A172 (cell line): ENCODE measurements at regions not wholly inside any gene's neighbourhood (a gene's known extent, or its start where the extent isn't known, plus 50 kb on each side); places are given as distances from the start of the nearest gene placed in this dataset.
"Not testable (repeated sequence)": the region's sequence is repeated elsewhere in the genome, so short reads cannot be mapped to it uniquely, and the experiment has no call there.

Experiments used
- DNase-seq: peaks from one replicate; pipeline ENCODE4 v3.0.0-alpha.2; 2015; ENCODE audit warnings: low spot score

DNA sequence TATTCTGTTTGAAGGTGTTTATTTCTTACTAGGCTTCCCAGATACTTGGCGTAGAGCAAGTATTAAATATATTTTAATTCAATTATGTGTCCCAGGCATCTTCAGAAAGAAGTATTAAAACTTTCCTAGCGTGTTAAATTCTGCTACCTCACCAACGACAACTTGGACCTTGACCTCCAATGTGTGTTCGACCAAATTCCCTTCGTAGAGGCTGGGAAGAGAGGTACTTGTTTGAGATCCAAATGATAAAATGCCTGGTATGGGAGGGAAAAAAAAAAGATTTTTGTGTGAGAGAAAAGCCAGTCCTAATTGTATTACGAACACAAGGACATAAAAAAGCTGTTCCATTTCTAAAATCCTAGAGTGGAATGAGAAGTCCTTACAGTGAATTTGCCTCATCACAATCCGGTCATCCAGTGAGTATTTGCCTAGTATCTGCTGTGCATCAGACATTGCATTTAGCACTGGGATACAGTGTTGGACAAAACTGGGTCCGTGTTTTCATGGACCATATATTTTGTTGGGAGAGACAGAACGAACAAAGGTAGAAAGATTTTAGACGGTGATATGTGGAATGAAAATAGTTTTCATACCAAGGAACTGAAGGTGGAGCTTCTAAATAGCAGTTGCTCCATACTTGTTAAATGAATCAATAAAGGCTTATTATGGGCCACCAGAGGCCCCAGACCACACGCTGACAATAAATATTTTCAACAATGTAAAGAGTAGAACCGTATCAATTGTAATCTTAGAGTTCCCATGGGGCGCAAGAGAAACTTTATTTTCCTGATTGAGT, 103.1 kb downstream of the KIF4B start:
- DNase-seq, result no peak

DNA sequence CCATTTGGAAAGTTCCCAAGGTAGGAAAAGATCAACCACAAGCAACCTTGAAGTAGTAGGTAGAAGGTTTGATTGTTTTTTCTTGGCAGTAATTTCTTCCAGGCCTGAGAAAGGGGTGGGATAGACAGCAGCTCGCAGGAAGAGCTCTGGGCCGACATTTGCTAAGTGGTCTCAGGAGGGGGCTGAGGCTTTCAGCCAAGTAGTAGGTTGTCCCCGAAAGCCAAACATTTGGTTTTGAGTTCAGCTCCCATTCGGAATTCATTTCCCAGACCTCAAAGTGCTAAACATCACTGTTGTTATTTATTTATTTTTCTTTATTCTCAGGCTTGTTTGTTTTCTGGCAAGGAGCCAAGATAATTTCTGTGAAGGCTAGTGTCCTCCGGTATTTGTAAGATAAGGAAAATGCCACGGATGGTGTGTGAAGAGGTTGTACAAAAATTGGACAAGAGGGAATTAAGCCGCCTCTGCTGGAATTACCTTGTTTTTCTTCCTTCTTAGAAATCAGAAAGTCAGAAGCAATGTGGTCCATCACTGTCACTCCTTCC, 112.1 kb downstream of the KIF4B start:
- DNase-seq, result no peak

DNA sequence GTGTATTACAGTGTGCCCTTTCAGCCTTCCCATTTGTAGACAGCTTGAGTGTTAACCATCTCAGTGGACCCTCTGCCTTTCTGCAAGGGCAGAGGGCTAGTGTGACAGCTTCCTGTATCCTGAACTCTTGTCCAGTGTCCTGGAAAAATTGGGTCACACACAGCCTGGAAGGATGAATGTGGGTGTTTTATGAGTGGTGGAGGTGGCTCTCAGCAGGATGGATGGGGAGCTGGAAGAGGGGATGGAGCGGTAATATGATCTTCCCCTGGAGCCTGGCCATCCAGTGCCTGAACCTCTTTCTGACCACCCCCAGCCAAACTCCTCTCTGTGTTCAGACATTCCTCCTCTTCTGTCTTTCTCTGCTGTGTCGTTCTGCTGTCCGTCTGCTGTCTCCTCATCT, 113.0 kb downstream of the KIF4B start:
- DNase-seq, result no peak

DNA sequence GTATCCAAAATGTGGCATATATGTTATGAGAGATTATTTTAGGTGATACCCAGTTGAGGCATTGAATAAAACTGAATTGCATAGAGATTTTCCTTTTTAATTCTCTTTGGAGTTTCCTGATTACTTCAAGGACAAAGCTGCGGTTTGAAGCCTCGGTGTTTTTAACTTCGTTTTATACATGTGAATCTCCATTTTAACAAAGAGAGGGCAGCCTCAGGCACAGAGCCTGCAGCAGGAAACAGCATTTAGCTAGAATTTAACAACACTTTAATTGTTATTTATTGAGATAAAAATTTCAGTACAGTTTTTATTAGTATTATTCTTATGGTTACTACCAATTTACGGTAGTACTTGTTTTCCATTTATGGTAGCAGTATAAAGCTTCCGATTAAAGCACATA, 114.0 kb downstream of the KIF4B start:
- no peak for DNase-seq

DNA sequence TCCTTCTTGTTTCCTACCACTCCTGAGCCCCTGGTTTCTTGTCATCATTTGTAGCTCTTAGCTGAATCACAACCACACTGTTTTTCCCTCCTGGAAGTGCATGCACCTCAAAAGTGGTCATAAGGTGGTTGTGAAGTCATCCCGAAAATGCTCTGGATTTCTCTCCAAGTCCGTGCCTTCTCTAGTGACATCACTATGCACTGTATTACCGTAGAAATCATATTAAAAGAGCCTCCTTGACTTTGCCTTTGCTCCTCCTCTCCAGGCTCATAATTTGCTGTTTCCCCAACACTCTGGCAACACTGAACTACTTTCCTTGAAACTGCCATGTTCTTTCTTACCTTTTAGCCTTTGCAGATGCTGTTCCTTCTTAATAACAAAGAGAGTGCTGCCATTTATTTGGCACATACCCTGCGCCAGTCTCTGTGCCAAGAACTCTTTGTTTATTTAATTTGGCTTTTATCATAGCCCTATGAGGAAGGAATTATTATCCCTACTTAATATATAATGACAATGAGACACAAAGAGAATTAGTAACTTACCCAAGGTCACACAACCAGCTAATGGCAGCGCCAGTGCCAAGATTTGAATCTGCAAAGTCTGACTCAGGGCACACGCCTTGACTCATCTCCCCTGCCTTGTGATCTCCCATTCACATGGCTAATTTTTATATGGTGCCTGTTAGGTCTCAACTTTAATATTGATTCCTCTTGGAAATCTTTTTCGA, 115.4 kb downstream of the KIF4B start:
- DNase-seq, result no peak

DNA sequence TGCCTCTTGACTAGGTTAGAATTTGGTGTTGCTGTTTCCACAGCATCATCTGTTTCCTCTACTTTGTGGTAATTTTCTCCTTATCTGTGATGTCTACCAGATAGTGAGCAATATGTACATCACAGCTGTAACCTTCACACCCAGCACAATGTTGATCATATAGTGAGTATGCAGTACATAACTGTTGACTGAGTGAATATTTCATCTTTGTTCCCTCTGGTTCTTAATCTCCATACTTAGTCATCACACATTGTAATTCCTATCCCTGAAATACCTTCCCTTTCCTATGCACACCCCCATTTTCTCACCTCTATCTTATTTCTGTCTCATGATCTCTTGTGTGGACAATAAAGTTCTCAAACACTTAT, 115.9 kb downstream of the KIF4B start:
- no peak for DNase-seq

DNA sequence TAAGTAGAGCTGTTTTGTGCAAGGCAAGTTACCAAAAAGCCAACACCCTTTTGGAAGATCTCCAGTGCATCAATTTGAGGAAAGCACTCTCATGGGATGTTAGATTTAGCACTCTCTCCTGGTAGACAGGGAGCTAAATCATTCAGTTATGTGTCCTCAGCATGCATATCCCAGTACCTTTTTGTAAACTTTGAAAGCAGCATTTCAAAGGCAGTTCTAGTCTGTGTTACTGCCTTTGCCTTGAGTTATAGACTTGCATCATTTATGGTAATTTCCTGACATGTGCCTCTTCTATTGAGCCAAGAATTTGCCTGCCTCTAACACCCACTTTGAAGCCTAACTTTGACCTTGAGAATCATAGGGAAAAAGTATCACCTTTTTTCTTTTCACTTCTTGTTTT, 120.6 kb downstream of the KIF4B start:
- no peak for DNase-seq

DNA sequence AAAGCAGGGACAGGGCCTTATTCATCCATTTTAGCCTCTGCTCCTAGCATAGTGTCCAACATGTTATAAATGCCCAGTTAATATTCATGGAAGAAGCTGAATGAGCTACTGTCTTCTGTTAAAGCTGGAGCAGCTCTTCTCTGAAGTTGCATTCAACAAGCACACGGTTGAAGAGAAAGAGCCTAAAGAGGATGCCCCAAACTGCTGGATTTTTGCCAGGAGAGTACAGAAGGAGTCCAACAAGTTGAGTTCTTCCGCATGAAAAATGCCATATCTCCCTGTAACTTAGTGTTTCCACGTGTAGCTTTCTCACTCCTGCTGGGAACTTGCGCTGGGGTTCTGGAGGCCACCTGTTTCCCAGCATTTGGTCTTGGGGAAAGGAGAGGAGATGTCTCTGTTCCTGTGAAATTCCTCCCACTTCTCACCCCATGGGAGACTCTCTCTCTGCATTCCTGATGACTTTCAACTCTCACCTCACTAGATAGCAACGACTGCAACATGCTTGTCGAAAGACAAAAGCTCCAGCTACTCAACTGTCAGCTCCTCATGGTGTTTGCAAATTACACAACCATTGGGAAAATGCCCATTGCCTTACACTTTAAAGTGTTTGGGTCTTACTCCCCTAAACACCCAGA, 122.8 kb downstream of the KIF4B start:
- no peak for DNase-seq

DNA sequence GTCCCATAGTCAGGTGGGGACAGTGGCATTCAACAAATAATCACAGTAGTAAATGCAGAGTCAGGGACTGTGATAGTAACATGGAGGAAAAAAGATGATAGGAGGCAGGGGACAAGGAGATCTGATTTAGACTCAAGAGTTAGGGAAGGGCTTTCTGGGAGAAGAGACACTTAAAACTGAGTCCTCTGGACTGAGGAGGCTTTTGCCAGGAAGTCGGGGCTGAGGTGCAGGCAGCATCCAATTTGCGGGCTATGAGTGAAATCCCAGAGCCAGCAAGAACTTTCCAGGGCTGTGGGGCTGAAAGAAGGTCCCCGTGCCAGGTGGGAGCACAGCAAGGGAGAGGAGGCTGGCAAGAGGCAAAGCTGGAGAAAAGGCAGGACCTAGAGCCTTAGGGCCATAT, 124.1 kb downstream of the KIF4B start:
- no peak for DNase-seq

DNA sequence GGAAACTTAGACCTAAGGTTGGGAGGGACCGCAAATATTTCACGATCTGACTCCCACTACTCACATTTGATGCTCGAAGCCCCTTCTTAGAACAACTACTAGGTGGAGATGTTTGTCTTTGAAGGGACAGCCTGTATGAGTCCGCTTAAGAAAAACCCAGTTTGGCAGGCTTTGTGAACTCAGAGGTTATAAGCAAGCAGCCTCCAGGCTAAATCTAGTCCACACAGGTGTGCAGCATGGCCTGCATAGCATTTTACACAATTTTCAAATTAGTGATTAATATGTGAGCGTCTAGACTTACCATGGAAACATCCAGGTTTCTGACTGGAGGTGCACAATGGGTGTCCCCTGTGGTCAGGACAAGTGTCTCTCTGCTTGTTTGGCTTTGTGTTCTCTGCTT, 127.1 kb downstream of the KIF4B start:
- DNase-seq, result no peak

DNA sequence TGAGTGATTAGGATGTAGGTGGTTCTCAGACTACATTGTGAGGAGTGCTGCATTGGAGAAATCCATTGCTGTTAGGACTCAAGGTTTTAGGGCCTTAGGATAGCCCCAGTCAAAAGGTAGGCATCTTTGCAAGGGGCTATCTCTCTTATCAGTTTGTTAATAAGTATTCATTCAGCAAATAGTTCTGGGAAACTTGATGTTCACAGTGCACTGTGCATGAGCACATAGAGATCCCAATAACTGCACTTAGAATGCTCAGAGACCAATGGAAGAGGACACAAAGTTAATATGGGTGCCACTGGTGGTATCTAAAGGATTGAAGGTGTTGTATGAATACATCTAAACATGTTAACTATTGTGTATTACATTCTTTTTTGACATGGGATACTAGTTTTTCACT, 131.4 kb downstream of the KIF4B start:
- no peak for DNase-seq

DNA sequence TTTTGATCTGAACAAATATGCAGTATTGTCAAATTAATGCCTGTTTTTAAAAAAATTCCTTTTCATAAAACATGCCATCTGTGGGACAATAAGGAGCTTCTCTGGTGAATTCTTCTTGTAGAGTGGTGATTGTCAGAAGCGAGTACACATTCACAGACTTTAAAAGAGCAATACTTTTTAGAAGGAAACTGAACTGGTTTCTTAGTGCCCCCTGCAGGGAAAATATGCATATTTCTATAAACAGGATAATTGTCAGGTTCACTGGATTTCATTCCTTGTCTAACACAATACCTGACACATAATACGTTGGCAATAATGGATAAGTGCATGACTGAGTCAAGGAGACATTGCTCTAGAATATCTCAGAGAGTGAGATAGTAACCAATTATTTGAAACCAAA, 133.7 kb downstream of the KIF4B start:
- DNase-seq, result no peak

DNA sequence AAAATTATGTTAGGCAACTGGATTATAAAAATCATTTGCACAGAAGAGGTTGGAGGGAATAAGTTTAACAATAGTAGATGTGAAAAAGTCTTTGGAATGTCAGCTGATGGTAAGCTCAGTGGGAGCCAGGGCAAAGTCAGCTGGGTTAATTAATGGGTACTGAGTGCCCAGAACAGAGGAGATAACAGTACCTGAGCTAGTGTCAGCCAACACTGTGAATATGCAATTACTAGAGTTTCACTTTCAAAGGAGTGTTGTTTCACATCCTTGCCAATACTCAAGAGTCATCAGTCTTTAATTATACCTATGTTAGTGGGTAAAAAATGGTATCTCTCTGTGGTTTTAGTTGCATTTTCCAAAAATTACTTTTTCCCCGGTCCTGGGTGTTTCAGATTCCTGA, 135.1 kb downstream of the KIF4B start:
- DNase-seq, result no peak

DNA sequence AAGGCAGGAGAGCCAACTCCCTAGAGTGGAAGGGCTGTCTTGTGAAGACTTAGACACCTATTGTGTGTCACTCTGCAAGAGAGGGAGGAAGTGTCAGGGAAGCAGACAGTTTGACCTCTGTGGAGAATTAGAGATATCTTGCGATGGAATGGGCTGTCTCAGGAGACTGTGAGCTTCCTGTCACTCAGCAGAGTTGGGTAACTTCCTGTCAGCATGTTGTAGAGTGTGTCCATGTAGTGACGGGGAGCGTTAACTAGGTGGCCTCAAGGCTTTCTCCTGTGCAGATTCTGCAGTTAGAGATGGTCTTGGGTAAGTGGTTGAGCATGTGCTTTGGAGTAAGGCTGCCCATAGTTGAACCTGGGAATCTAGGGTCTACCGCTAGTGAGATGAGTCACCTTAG, 136.5 kb downstream of the KIF4B start:
- no peak for DNase-seq

DNA sequence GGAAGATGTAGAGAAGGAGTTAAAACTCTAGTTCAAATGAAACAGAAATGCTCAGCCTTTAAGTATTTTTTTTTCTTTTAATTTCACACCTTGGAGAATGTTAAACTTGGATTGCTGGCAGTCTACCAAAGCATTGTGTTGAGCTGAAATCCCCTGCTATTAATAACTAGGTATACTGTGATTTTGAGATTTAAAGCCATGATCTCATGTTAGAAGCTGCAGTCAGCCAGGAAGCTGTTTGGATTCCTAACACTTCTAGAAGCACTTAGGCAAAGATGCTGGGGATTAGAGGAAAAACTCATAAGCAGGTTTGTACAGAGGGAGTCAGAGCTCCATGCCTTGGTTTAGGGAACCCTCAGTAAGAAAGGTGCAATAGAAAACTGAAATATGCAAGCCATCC, 141.4 kb downstream of the KIF4B start:
- DNase-seq, result no peak

DNA sequence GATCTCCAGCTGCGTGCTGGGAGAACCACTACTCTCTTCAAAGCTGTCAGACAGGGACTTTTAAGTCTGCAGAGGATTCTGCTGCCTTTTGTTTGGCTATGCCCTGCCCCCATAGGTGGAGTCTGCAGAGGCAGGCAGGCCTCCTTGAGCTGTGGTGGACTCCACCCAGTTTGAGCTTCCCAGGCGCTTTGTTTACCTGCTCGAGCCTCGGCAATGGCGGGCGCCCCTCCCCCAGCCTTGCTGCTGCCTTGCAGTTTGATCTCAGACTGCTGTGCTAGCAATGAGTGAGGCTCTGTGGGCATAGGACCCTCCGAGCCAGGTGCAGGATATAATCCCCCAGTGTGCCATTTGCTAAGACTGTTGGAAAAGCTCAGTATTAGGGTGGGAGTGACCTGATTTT, 149.5 kb downstream of the KIF4B start:
- not testable (repeated sequence) for DNase-seq

DNA sequence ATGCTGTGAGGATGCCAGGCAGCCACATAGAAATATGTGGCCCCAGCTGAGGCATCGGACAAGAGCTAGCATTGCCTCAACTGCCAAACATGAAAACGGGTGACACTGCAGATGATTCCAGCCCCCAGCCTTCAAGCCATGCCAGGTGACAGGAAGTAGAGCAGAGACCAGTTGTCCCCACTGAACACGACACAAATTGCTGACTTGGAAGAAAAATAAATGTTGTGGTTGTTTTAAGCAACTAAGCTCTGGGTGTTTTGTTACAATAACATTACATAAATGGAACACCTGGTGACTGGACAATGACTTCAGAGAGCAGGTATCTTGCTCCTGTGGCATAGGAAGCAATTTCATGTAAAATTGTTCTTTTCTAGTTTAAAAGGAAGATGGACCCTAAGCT, 154.2 kb downstream of the KIF4B start:
- no peak for DNase-seq

DNA sequence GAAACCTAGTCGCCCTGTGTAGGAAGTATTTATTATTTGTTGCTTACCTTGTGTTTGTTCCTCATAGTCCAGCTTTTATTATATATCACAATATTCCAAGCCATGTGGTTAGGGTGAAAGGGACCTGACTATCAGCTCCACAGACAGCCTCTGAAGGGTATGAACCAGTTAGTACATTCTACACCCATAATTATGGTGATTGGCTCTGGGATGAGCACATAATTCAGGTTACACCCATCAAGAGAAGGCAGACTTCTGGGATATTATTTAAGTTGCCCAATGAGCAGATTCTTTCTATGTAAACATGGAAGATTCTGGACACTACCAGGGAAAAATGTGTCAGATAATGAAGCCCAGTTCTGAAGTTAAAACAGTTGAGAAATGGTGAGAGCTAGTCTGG, 168.0 kb downstream of the KIF4B start:
- no peak for DNase-seq

DNA sequence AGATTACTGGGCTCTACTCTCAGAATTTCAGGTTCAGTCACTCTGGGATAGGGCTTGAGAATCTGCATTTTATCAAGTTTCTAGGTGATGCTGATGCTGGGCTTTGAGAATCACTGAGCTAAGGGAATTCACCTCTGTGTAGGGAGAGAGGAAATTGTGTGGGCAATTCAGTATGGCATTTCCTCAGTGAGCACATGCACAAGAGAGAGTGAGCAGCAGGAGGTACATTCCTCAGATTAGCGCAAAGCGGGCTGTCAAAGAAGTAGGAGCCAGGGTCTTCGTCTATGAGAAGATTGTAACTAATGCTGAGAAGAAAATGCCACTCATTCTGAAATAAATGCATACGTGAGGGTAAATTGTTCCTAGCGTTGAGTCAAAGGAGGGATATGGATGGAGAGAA, 175.9 kb downstream of the KIF4B start:
- no peak for DNase-seq

DNA sequence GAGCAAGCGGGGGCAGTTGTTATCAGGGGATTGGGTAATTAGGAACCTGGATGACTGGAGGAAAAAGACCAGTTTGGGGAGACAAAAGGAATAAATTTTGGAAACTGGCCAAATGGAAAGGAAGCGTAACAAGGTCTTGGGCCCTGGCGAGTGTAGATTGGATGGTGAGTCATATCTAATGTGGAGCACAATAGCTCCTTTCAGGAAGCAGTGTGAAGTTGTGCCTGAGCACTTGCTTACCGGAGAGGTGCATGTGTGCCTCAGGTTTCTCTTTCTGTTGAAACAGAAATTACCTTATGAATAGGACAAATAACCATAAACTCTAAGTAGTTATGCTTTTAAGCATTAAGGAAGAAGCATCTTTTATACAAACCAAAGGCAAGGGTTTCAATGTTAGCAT, 176.4 kb downstream of the KIF4B start:
- DNase-seq, result no peak

DNA sequence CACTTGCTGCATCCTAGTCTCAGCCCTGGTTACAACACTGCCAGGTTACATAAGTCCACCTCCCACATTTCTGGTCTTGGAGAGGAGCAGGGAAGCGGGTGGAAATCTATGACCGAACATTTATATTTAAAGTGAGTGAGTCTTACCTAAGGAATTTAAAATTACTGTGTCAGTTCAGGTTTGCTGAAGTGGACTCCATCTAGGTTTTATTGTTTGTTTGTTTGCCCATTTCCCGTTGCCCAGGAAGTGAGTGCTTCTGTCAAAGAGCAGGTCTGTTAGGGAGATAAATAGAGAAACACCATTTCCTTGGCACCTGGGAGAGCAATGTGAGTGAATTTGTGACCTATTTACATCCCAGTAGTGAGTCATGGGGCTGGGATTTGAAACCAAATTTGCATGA, 179.5 kb downstream of the KIF4B start:
- DNase-seq, result no peak

DNA sequence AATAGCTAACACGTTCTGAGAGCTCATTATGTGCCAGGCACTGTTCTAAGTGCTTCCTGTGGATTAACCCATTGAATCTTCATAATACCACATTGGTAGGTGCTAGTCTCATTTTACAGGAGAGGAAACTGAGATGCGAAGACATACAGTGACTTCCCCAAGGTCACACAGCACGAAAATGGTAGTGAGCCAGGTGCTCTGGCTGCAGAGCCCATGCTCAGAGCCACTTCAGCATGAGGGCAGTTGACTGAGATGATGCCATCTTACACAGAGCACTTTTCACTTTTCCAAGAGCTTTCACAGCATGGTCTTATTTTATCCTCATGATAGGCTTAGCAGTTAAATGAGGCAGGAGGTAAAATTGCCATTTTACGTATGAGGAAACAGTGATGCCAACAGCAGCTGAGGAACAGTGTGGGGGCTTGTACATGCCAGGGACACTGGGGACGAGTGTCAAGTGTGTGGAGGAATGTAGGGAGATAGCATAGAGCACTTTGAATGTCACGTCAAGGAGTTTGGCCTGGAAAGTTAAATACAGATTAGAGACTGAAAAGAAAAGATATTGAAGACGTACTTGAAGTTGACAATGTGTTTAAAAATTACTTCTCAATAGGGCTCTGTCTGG, 180.0 kb downstream of the KIF4B start:
- no peak for DNase-seq
